WTC11 (cell line): ENCODE measurements at regions not wholly inside any gene's neighbourhood (a gene's known extent, or its start where the extent isn't known, plus 50 kb on each side); places are given as distances from the start of the nearest gene placed in this dataset.

Experiments used
- ATAC-seq: fragments of 200-7000 bp; cut with Tn5 transposase; 2 replicates; pipeline ENCODE4 v1.10.0; 2021; ENCODE audit warnings: mild to moderate bottlenecking, moderate library complexity
- CTCF ChIA-PET: fragments of 300-600 bp; sonication (Branson Sonifier 250); formaldehyde crosslinking; loops from one replicate; lab custom pipeline; 2021; ENCODE audit warnings: antibody characterized with exemption; lab: Charles Lee
- POLR2A ChIA-PET: fragments of 350-600 bp; sonication (Branson Sonifier 250); formaldehyde crosslinking; loops from one replicate; lab custom pipeline; 2021; ENCODE audit warnings: antibody characterized with exemption; lab: Charles Lee
- DNase-seq: peaks from one replicate; pipeline ENCODE4 v3.0.0; 2021; ENCODE audit warnings: low spot score
- H3K27ac Mint-ChIP-seq: 2 replicates; pipeline ENCODE4 v1.8.0; 2021; ENCODE audit warnings: mixed read lengths
- H3K27me3 Mint-ChIP-seq: 2 replicates; pipeline ENCODE4 v1.8.0; 2021; ENCODE audit warnings: low read depth, mild to moderate bottlenecking, moderate library complexity, mixed read lengths
- H3K36me3 Mint-ChIP-seq: 2 replicates; pipeline ENCODE4 v1.8.0; 2021; ENCODE audit warnings: mixed read lengths
- H3K4me1 Mint-ChIP-seq: 2 replicates; pipeline ENCODE4 v1.8.0; 2022; ENCODE audit warnings: mixed read lengths
- H3K4me3 Mint-ChIP-seq: 2 replicates; pipeline ENCODE4 v1.8.0; 2021; ENCODE audit warnings: mild to moderate bottlenecking, moderate library complexity, mixed read lengths
- H3K9me3 Mint-ChIP-seq: 2 replicates; pipeline ENCODE4 v1.8.0; 2021; ENCODE audit warnings: mixed read lengths
- CREB1 ChIP-seq: sonication (generic); formaldehyde crosslinking; IDR thresholded peaks from 2 replicates; pipeline ENCODE4 v1.8.0; 2023; ENCODE audit warnings: mild to moderate bottlenecking, missing genetic modification reagents
- EMX1 ChIP-seq: fragments of 250-450 bp; sonication (Bioruptor Pico); IDR thresholded peaks from 2 replicates; pipeline ENCODE4 v1.8.0; 2021; ENCODE audit warnings: mild to moderate bottlenecking
- NFYB ChIP-seq: sonication (generic); formaldehyde crosslinking; conservative IDR thresholded peaks from 2 replicates; pipeline ENCODE4 v1.8.0; 2022; ENCODE audit warnings: low read depth, missing genetic modification reagents
- ZNF396 ChIP-seq: fragments of 250-450 bp; sonication (Bioruptor Pico); IDR thresholded peaks from 2 replicates; pipeline ENCODE4 v1.8.0; 2021; ENCODE audit warnings: mild to moderate bottlenecking, moderate library complexity, borderline replicate concordance
- TF ChIP-seq, protein P1 (sequence below): sonication (generic); formaldehyde crosslinking; conservative IDR thresholded peaks from 2 replicates; pipeline ENCODE4 v1.8.1; 2022; ENCODE audit warnings: mild to moderate bottlenecking, missing genetic modification reagents
- TF ChIP-seq, protein P2 (sequence below): sonication (generic); formaldehyde crosslinking; IDR thresholded peaks from 2 replicates; pipeline ENCODE4 v1.8.1; 2023; ENCODE audit warnings: mild to moderate bottlenecking, moderate library complexity, missing genetic modification reagents
- TF ChIP-seq, protein P3 (sequence below): sonication (generic); formaldehyde crosslinking; IDR thresholded peaks from 2 replicates; pipeline ENCODE4 v1.8.1; 2023; ENCODE audit warnings: mild to moderate bottlenecking, missing genetic modification reagents, borderline replicate concordance
- TF ChIP-seq, protein P4 (sequence below): sonication (generic); formaldehyde crosslinking; IDR thresholded peaks from 2 replicates; pipeline ENCODE4 v1.8.1; 2022; ENCODE audit warnings: mild to moderate bottlenecking, missing genetic modification reagents, moderate library complexity, borderline replicate concordance
- TF ChIP-seq, protein P5 (sequence below): sonication (generic); formaldehyde crosslinking; IDR thresholded peaks from 2 replicates; pipeline ENCODE4 v1.8.0; 2023; ENCODE audit warnings: mild to moderate bottlenecking, missing genetic modification reagents
- TF ChIP-seq, protein P6 (sequence below): fragments of 200-600 bp; IDR thresholded peaks from 2 replicates; pipeline ENCODE4 v1.8.0; 2022; ENCODE audit warnings: antibody characterized with exemption
- TF ChIP-seq, protein P7 (sequence below): sonication (generic); formaldehyde crosslinking; IDR thresholded peaks from 2 replicates; pipeline ENCODE4 v1.8.1; 2023; ENCODE audit warnings: mild to moderate bottlenecking, missing genetic modification reagents

DNA sequence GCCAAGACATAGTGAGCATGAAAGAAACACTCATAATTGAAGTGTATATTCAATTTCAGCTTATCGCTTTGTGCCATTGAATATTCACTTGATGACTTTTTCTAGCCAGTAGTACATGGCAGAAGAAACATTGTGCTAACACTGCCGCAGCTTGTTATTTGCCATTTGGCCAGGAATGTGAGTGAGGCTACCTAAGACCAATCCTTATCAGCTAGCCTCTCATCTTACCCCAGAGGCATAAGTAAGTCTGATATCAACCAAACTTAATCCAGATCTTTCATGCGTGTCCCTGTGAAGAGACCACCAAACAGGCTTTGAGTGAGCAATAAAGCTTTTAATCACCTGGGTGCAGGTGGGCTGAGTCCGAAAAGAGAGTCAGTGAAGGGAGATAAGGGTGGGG is 586.0 kb upstream of the MBL2 start (continued):
- TF ChIP-seq, protein P1, sequence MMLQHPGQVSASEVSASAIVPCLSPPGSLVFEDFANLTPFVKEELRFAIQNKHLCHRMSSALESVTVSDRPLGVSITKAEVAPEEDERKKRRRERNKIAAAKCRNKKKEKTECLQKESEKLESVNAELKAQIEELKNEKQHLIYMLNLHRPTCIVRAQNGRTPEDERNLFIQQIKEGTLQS (CRISPR knock-in tag) = no peak
- TF ChIP-seq, protein P2, sequence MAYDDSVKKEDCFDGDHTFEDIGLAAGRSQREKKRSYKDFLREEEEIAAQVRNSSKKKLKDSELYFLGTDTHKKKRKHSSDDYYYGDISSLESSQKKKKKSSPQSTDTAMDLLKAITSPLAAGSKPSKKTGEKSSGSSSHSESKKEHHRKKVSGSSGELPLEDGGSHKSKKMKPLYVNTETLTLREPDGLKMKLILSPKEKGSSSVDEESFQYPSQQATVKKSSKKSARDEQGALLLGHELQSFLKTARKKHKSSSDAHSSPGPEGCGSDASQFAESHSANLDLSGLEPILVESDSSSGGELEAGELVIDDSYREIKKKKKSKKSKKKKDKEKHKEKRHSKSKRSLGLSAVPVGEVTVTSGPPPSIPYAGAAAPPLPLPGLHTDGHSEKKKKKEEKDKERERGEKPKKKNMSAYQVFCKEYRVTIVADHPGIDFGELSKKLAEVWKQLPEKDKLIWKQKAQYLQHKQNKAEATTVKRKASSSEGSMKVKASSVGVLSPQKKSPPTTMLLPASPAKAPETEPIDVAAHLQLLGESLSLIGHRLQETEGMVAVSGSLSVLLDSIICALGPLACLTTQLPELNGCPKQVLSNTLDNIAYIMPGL = no peak
- TF ChIP-seq, protein P3, sequence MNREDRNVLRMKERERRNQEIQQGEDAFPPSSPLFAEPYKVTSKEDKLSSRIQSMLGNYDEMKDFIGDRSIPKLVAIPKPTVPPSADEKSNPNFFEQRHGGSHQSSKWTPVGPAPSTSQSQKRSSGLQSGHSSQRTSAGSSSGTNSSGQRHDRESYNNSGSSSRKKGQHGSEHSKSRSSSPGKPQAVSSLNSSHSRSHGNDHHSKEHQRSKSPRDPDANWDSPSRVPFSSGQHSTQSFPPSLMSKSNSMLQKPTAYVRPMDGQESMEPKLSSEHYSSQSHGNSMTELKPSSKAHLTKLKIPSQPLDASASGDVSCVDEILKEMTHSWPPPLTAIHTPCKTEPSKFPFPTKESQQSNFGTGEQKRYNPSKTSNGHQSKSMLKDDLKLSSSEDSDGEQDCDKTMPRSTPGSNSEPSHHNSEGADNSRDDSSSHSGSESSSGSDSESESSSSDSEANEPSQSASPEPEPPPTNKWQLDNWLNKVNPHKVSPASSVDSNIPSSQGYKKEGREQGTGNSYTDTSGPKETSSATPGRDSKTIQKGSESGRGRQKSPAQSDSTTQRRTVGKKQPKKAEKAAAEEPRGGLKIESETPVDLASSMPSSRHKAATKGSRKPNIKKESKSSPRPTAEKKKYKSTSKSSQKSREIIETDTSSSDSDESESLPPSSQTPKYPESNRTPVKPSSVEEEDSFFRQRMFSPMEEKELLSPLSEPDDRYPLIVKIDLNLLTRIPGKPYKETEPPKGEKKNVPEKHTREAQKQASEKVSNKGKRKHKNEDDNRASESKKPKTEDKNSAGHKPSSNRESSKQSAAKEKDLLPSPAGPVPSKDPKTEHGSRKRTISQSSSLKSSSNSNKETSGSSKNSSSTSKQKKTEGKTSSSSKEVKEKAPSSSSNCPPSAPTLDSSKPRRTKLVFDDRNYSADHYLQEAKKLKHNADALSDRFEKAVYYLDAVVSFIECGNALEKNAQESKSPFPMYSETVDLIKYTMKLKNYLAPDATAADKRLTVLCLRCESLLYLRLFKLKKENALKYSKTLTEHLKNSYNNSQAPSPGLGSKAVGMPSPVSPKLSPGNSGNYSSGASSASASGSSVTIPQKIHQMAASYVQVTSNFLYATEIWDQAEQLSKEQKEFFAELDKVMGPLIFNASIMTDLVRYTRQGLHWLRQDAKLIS (CRISPR knock-in tag) = no peak
- no peak for TF ChIP-seq CREB1 (CRISPR knock-in tag)
- TF ChIP-seq, protein P4, sequence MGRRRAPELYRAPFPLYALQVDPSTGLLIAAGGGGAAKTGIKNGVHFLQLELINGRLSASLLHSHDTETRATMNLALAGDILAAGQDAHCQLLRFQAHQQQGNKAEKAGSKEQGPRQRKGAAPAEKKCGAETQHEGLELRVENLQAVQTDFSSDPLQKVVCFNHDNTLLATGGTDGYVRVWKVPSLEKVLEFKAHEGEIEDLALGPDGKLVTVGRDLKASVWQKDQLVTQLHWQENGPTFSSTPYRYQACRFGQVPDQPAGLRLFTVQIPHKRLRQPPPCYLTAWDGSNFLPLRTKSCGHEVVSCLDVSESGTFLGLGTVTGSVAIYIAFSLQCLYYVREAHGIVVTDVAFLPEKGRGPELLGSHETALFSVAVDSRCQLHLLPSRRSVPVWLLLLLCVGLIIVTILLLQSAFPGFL = no peak
- TF ChIP-seq, protein P5, sequence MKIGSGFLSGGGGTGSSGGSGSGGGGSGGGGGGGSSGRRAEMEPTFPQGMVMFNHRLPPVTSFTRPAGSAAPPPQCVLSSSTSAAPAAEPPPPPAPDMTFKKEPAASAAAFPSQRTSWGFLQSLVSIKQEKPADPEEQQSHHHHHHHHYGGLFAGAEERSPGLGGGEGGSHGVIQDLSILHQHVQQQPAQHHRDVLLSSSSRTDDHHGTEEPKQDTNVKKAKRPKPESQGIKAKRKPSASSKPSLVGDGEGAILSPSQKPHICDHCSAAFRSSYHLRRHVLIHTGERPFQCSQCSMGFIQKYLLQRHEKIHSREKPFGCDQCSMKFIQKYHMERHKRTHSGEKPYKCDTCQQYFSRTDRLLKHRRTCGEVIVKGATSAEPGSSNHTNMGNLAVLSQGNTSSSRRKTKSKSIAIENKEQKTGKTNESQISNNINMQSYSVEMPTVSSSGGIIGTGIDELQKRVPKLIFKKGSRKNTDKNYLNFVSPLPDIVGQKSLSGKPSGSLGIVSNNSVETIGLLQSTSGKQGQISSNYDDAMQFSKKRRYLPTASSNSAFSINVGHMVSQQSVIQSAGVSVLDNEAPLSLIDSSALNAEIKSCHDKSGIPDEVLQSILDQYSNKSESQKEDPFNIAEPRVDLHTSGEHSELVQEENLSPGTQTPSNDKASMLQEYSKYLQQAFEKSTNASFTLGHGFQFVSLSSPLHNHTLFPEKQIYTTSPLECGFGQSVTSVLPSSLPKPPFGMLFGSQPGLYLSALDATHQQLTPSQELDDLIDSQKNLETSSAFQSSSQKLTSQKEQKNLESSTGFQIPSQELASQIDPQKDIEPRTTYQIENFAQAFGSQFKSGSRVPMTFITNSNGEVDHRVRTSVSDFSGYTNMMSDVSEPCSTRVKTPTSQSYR (CRISPR knock-in tag) = no peak
- TF ChIP-seq, protein P6, sequence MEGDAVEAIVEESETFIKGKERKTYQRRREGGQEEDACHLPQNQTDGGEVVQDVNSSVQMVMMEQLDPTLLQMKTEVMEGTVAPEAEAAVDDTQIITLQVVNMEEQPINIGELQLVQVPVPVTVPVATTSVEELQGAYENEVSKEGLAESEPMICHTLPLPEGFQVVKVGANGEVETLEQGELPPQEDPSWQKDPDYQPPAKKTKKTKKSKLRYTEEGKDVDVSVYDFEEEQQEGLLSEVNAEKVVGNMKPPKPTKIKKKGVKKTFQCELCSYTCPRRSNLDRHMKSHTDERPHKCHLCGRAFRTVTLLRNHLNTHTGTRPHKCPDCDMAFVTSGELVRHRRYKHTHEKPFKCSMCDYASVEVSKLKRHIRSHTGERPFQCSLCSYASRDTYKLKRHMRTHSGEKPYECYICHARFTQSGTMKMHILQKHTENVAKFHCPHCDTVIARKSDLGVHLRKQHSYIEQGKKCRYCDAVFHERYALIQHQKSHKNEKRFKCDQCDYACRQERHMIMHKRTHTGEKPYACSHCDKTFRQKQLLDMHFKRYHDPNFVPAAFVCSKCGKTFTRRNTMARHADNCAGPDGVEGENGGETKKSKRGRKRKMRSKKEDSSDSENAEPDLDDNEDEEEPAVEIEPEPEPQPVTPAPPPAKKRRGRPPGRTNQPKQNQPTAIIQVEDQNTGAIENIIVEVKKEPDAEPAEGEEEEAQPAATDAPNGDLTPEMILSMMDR = no peak

DNA sequence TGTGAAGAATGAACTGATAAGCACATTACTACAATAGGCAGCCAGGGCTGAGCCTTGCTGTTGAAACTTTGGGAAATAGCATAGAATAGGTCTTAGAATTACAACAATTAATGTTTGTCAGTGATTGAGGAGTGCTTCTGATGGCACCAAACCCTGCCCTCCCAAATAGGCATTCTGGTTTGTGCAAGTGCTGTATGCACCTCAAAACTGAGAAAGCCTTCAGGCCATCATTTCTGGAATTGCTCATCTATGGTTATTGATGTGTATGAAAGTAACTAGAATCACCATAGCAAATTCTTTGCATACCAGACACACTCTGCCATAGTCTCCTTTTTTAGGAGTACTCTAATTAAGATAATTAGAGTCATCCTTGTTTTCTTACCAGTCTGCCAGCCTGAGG is 585.0 kb upstream of the MBL2 start:
- no peaks in the 10 kb centered on the region; the same call in 1 of the 2 replicates for H3K27me3 Mint-ChIP-seq
- peaks cover 28% of the 10 kb centered on the region for H3K9me3 Mint-ChIP-seq
- CTCF ChIA-PET = no interaction called here
- TF ChIP-seq ZNF396 (CRISPR knock-in tag) = no peak
- TF ChIP-seq, protein P7, sequence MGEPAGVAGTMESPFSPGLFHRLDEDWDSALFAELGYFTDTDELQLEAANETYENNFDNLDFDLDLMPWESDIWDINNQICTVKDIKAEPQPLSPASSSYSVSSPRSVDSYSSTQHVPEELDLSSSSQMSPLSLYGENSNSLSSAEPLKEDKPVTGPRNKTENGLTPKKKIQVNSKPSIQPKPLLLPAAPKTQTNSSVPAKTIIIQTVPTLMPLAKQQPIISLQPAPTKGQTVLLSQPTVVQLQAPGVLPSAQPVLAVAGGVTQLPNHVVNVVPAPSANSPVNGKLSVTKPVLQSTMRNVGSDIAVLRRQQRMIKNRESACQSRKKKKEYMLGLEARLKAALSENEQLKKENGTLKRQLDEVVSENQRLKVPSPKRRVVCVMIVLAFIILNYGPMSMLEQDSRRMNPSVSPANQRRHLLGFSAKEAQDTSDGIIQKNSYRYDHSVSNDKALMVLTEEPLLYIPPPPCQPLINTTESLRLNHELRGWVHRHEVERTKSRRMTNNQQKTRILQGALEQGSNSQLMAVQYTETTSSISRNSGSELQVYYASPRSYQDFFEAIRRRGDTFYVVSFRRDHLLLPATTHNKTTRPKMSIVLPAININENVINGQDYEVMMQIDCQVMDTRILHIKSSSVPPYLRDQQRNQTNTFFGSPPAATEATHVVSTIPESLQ (CRISPR knock-in tag) = no peak
- TF ChIP-seq, protein P4 = no peak
- no peak for TF ChIP-seq EMX1 (CRISPR knock-in tag)
- no peak for TF ChIP-seq NFYB (CRISPR knock-in tag)
- H3K36me3 Mint-ChIP-seq = peaks cover 33% of the 10 kb centered on the region
- POLR2A ChIA-PET = no interaction called here
- ATAC-seq (no peak), DNase-seq (no peak)
- no peak overlapping the region for H3K4me3 Mint-ChIP-seq
- peak overlapping the region; percentile 97 for H3K27ac Mint-ChIP-seq
- H3K4me1 Mint-ChIP-seq = peaks cover 63% of the 10 kb centered on the region
